H4 (cell line): ENCODE measurements at regions not wholly inside any gene's neighbourhood (a gene's known extent, or its start where the extent isn't known, plus 50 kb on each side); places are given as distances from the start of the nearest gene placed in this dataset.

Experiments used
- DNase-seq: peaks from one replicate; pipeline ENCODE4 v3.0.0-alpha.2; 2015; ENCODE audit warnings: low spot score

DNA sequence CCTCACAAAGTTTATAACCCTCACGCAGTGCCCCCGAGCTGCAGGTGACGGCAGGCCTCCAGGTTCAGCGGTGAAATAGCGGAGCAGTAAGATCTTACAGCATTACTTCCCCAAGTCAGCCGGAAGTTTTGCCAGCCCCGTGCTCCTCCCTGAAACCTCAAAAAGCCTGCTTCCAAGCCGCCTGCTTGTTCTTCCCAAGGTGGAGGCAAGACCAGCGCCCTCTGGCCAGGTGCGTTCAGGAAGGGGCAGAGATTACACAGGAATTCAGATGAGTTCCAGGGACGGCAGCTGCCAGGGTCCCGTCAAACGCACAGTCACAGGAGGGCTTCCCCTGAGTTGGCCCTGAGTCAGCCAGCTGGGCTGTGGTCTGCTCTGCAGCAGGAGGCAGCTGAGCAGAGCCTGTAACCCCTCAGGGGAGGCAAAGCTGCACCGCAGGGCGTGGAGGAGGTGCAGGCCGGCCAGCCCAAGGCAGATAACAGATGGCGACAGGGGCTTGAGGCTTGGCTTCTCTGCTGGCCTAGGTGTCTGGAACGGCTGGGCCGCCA lies 124.1 kb upstream of the RPS6KA2 start:
- no peak for DNase-seq

- no peak for DNase-seq
These were observed 123.2 kb upstream of the RPS6KA2 start for GRCh38 chr6:166750108-166750793.

GRCh38 chr6:166749666-166750065 lies 122.6 kb upstream of the RPS6KA2 start:
- no peak for DNase-seq

- no peak for DNase-seq
These were observed 120.9 kb upstream of the RPS6KA2 start for GRCh38 chr6:166747644-166748595.

GRCh38 chr6:166745801-166746668 lies 119.0 kb upstream of the RPS6KA2 start:
- no peak for DNase-seq

DNA sequence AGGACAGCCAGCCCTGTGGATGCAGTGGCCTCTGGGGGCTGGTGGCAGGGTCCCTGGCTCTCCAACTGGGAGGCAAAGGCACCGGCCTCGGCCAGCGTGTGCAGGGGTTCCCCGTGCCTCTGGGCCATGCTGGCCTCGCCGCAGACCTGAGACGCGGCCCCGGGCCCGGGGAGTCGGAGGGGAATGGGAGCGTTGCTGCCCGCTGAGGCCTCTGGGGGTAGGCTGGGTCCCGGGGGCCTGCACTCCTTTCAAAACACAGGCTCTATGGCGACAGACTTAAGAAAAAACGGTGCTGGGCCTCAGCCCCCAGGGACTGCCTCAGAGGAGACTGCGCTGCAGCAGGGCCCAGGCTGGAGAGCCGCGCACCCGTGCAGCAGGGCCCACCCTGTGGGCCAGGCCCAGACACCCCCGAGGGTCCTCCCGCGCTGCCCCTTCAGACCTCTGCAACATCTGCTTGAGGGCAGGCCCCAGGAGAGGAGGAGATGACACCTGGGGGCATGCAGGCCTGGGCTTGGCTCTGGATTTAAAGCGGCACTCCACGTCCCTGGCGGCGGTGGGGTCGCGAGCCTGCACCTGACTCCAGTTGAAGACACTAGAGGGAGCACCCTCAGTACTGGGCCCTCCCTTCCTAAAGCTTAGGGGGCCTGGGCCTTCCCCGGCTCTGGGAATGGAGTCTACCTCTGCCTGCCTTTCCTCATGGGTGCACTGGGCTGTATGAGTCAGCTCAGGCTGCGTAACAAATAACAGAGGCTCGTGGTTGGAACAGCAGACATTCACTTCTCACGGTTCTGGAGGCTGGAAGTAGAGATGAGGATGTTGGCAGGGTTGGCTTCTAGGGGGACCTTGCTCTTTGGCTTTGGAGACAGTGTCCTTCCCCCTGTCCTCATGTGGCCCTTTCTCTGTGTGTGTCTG lies 117.4 kb upstream of the RPS6KA2 start:
- no peak for DNase-seq

DNA sequence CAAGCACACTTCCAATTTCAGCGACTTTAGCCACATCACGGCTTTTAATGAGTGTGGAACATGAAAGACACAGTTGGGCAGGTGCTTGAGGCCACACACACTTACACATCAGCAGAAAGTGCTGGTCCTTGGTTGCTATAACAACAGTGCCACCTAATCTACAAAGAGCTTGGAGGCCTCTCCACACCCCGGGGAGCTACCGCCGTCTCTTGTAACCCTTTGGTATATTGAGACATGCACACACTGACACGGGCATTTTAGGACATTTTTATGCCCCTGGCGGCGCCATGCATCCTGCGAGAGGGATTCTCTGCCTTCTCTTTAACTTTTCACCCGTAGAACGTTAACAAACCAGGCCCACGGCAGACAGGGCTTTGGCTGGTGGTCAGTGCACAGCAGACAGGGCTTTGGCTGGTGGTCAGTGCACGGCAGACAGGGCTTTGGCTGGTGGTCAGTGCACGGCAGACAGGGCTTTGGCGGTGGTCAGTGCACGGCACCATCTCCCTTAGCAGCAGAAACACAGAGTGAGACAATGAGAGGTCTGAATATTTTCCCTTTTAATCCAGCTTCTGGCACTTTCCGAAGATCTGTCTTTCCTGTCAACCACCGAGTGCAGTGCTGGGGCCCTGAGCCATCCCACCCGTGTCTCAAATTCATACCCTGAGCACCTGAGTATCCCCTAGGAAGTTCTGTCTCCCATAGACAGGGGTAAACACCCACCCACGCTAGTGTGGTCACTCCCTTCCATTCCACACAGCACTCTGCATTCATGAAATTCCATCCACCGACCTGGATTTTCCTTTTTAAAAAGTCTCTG lies 116.6 kb upstream of the RPS6KA2 start:
- no peak for DNase-seq

DNA sequence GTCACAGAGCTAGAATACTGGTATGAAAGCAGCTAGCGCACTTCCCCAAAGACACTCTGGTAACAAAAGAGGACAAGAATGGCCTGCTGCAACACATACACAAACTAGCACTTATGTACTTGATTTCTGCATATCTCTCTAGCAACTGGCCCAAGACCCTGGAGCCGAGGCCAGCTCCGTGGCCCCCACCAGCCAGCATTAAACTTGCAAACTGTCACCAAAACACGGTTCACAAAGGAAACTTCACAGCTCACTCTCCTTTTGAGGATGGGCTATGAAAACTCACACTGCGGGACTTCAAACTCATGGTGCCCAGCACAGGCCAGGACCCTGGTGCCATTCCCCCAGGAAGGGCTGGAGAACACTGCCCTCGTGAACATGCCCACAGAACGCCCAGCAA lies 115.9 kb upstream of the RPS6KA2 start:
- no peak for DNase-seq

- no peak for DNase-seq
These were observed 112.9 kb upstream of the RPS6KA2 start for GRCh38 chr6:166739976-166740318.

DNA sequence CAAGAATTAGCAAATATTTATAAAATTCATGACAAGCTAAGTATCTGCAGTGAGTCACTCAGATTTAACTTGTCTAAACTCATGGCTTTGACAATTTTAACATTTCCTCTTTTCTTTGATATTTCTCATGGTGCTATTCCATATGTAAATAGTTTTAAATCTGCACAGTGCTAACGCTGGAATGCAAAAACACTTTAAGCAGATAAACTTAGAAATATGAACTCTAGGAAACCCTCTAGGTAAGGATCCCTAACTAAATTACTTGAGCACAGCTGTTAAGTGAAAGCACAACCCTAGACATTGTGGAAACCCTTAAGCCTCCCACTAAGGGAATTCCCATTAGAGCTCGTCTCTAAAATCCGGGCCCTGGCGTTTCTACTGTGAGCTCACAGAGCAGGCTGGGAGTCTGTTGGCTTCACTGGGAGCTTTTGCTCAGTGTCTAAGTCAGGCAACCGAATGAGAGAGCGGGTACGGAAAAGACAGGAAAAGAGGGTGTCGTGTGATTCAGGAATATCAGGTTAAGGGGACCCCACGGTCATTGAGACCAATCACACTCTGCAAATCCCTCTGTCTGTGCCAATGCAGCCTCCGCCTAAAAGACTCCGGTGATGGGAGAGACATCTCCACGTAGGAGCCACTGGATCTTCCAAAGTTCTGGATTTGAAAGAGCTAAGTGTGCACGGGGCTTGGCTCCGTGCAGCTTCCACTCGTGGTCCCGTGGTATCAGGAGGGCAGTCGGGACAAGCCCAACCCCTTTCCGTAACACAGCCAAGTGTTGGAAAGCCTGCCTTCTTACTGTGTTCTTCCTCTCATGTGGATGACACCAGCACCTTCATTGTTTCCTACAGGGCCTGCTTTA lies 112.3 kb upstream of the RPS6KA2 start:
- DNase-seq, result no peak

GRCh38 chr6:166738386-166739116 lies 111.5 kb upstream of the RPS6KA2 start:
- DNase-seq, result no peak

- DNase-seq, result no peak
These were observed 110.2 kb upstream of the RPS6KA2 start for GRCh38 chr6:166737261-166737660.

- DNase-seq, result no peak
These were observed 109.6 kb upstream of the RPS6KA2 start for GRCh38 chr6:166736634-166737033.

GRCh38 chr6:166733900-166734299 lies 106.8 kb upstream of the RPS6KA2 start:
- DNase-seq, result no peak

- DNase-seq, result no peak
These were observed 102.6 kb upstream of the RPS6KA2 start for GRCh38 chr6:166729658-166730057.

GRCh38 chr6:166728884-166729530 lies 102.0 kb upstream of the RPS6KA2 start:
- DNase-seq, result no peak

GRCh38 chr6:166726201-166726600 lies 99.2 kb upstream of the RPS6KA2 start:
- no peak for DNase-seq

GRCh38 chr6:166725571-166725970 lies 98.5 kb upstream of the RPS6KA2 start:
- DNase-seq, result no peak
